ENCODE measurements at regions not wholly inside any gene's neighbourhood (a gene's known extent, or its start where the extent isn't known, plus 50 kb on each side); places are given as distances from the start of the nearest gene placed in this dataset.

DNA sequence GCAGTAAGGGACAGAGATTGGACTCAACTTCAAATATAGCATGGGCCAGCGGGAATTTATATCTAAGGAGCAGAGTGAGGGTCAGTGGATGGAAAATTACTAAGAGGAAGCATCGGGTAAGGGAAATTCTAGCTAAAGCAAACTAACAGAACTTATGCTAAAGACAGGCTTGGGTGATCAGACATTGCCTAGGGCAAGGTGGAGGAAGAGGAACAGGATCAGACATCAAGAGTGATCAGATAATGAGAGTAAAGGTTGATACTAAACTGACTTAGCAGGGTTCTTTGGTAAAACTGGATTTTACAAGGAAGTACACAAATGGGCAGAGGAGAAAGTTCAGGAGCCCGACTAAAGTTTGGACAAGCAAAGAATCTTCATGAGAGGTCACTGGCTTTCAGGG is 86.3 kb upstream of the TOM1L1 start:
- no peaks in the 10 kb centered on the region for H3K27me3 ChIP-seq
- H3K4me3 ChIP-seq, result no peak overlapping the region
- no peak overlapping the region for H3K27ac ChIP-seq
- DNase-seq, result no peak
- H3K36me3 ChIP-seq, result no peaks in the 10 kb centered on the region
- no peak for TF ChIP-seq POLR2A (IDR thresholded peaks at IDR 0.05)
- TF ChIP-seq, protein P1, sequence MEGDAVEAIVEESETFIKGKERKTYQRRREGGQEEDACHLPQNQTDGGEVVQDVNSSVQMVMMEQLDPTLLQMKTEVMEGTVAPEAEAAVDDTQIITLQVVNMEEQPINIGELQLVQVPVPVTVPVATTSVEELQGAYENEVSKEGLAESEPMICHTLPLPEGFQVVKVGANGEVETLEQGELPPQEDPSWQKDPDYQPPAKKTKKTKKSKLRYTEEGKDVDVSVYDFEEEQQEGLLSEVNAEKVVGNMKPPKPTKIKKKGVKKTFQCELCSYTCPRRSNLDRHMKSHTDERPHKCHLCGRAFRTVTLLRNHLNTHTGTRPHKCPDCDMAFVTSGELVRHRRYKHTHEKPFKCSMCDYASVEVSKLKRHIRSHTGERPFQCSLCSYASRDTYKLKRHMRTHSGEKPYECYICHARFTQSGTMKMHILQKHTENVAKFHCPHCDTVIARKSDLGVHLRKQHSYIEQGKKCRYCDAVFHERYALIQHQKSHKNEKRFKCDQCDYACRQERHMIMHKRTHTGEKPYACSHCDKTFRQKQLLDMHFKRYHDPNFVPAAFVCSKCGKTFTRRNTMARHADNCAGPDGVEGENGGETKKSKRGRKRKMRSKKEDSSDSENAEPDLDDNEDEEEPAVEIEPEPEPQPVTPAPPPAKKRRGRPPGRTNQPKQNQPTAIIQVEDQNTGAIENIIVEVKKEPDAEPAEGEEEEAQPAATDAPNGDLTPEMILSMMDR (IDR thresholded peaks at IDR 0.05), result no peak
- H3K9me3 ChIP-seq, result no peaks in the 10 kb centered on the region
- no peaks in the 10 kb centered on the region for H3K4me1 ChIP-seq
- intact Hi-C loops (cut with DNase I; ENCODE audit: low total_unique reads), result no loop called here

DNA sequence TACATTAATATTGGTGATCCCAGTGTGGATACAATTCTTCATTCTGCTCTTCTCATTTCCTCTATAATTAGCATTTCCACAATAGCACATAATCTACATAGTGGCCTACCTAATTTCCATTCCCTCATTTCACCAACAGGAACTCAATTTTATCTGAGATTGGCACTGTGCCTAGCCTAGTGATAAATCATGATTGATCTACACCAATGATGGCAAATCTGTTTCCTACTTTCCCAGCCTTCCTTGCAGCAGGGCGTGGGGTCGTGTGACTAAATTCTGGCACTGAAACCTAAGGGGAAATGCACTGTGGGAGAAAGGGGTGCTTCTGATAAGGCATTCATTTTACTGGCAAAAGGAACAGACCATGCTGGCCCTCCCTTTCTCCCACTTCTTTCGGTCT is 66.6 kb upstream of the TOM1L1 start:
- intact Hi-C loops (cut with DNase I; ENCODE audit: low total_unique reads), result no loop called here
- Histone ChIP-seq H3K4me3 (no peak overlapping the region), H3K36me3 (no peaks in the 10 kb centered on the region), H3K9me3 (no peaks in the 10 kb centered on the region), H3K27me3 (no peaks in the 10 kb centered on the region), H3K4me1 (no peaks in the 10 kb centered on the region), H3K27ac (no peak overlapping the region)
- DNase-seq, result no peak
- TF ChIP-seq POLR2A (IDR thresholded peaks at IDR 0.05), result no peak
- TF ChIP-seq, protein P1 (IDR thresholded peaks at IDR 0.05), result no peak

DNA sequence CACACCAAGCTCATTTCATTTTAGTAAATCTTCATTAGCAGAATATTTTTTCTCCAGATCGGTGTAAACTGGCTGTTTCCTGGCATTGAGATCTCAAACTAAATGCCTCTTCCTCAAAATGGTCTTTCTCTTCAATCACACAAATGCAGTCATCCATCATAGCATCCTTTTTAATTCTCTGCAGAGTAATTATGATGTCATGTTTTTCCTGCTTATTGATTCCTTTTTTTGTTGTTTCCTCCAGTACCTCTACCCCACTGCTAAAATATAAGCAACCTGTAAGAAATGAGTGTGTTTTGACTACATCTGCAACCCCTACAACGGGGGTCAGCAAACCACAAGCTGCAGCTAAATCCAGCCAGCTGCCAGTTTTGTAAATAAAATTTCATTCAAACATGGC is 65.6 kb upstream of the TOM1L1 start:
- Histone ChIP-seq H3K9me3 (no peaks in the 10 kb centered on the region), H3K27ac (no peak overlapping the region), H3K36me3 (no peaks in the 10 kb centered on the region), H3K4me3 (no peak overlapping the region), H3K4me1 (no peaks in the 10 kb centered on the region), H3K27me3 (no peaks in the 10 kb centered on the region)
- intact Hi-C loops (cut with DNase I; ENCODE audit: low total_unique reads), result no loop called here
- DNase-seq, result no peak
- TF ChIP-seq, protein P1 (IDR thresholded peaks at IDR 0.05), result no peak
- TF ChIP-seq POLR2A (IDR thresholded peaks at IDR 0.05), result no peak

DNA sequence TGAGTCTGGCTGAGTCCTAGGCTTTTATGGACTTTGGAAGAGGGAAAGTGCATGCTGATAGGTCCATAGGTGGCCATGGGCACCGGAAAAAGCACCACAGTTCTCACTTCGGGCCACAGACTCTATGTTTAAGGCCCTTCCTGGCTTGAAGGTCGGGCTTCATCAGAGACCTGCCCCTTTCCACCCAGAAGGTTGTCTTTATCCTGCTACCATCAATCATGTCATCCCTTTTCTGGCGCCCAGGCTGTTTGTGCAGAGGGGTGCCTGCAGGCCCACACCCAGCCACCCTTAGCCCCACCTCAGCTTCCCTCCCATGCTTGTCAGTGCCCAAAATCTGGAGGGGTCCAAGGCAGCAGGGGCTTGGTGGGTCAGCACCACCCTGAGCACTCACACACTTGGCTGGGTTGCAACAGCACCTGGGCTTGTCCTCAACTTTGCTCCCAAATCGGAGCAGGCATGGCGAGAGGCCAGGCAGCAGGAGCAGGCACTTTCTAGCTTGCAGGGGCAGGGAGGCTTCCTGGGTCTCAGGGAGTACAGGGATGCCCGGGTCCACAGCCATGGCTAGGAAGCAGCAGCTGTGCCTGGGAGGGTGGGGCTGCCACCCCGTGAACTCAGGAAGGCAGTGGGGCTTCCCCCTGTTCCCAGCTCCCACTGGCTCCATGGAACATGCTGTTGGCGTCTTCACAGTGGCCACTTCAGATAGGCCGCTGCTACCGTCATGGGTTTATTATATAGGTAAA is 63.8 kb upstream of the TOM1L1 start:
- Histone ChIP-seq H3K27ac (no peak overlapping the region), H3K36me3 (no peaks in the 10 kb centered on the region), H3K27me3 (no peaks in the 10 kb centered on the region), H3K4me3 (no peak overlapping the region), H3K9me3 (no peaks in the 10 kb centered on the region), H3K4me1 (no peaks in the 10 kb centered on the region)
- intact Hi-C loops (cut with DNase I; ENCODE audit: low total_unique reads), result no loop called here
- DNase-seq, result peak in 1 of 2 donors; percentile 11
- TF ChIP-seq, protein P1 (IDR thresholded peaks at IDR 0.05), result no peak
- no peak for TF ChIP-seq POLR2A (IDR thresholded peaks at IDR 0.05)

DNA sequence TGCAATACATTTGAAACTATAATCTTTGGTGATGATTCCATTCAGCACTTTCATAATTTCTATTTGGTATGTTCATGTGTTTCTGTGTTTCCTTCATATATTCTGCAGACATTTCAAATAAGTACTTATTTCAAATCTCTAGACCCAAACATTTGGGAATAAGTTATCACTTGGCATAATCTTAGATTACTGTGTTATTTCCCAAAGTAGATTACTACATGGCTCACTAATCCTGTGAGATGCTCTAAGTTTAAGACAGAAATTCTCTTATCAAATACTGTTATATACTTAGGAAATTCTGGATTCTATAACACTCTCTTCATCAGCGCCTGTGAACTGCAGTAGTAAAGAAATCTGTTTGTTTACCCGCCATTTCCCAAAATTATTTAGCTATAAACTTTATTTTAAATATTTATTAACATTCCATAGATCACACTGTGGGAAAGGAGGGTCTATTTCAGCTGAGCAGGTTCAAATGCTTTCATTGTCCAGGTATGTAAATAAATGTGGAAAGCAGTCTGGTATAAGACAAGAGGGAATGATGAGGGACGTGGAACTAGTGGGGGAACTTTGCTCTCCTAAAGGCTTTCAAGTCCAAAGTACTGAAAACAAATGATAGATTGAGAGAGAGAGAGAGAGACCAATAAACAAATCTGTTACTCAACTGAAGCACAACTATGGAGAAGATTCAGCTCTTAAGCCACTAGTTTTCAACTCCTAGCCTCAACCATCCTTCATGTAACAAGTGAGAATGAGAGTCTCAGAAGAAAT is 61.8 kb upstream of the TOM1L1 start:
- no peak for DNase-seq
- H3K27me3 ChIP-seq, result no peaks in the 10 kb centered on the region
- intact Hi-C loops (cut with DNase I; ENCODE audit: low total_unique reads), result no loop called here
- TF ChIP-seq, protein P1 (IDR thresholded peaks at IDR 0.05), result no peak
- no peak for TF ChIP-seq POLR2A (IDR thresholded peaks at IDR 0.05)
- H3K4me1 ChIP-seq, result no peaks in the 10 kb centered on the region
- no peaks in the 10 kb centered on the region for H3K36me3 ChIP-seq
- H3K27ac ChIP-seq, result no peak overlapping the region
- no peak overlapping the region for H3K4me3 ChIP-seq
- no peaks in the 10 kb centered on the region for H3K9me3 ChIP-seq

Measured in uterus (tissue), 3 donors.